RCC 7860 (cell line): ENCODE measurements at regions not wholly inside any gene's neighbourhood (a gene's known extent, or its start where the extent isn't known, plus 50 kb on each side); places are given as distances from the start of the nearest gene placed in this dataset.

Source experiments
- DNase-seq: peaks from one replicate; pipeline ENCODE4 v3.0.0-alpha.2; 2015; ENCODE audit warnings: low spot score
- FAIRE-seq: peaks from 2 replicates; lab custom pipeline; 2012; peaks lifted over from hg19 to GRCh38; lab: Jason Lieb, UNC

GRCh38 chr13:85498774-85499173, 300.4 kb downstream of the SLITRK6 start:
- no peak for FAIRE-seq
- no peak for DNase-seq

GRCh38 chr13:85497652-85498051, 301.6 kb downstream of the SLITRK6 start:
- FAIRE-seq = no peak
- DNase-seq = peak; percentile 54

- FAIRE-seq (no peak), DNase-seq (no peak)
These were observed 306.9 kb downstream of the SLITRK6 start for GRCh38 chr13:85492283-85492682.

GRCh38 chr13:85486663-85487062, 312.6 kb downstream of the SLITRK6 start:
- FAIRE-seq = no peak
- no peak for DNase-seq

GRCh38 chr13:85473144-85473543, 326.1 kb downstream of the SLITRK6 start:
- DNase-seq = no peak
- no peak for FAIRE-seq

- DNase-seq (no peak), FAIRE-seq (no peak)
These were observed 329.9 kb downstream of the SLITRK6 start for GRCh38 chr13:85469320-85469719.

- FAIRE-seq (no peak), DNase-seq (no peak)
These were observed 336.3 kb downstream of the SLITRK6 start for GRCh38 chr13:85462792-85463425.

GRCh38 chr13:85461621-85462020, 337.6 kb downstream of the SLITRK6 start:
- FAIRE-seq (no peak), DNase-seq (no peak)

- FAIRE-seq = no peak
- no peak for DNase-seq
These were observed 353.7 kb downstream of the SLITRK6 start for GRCh38 chr13:85445534-85445933.

GRCh38 chr13:85441975-85442374, 357.2 kb downstream of the SLITRK6 start:
- DNase-seq (no peak), FAIRE-seq (no peak)

GRCh38 chr13:85441364-85441763, 357.9 kb downstream of the SLITRK6 start:
- FAIRE-seq = no peak

GRCh38 chr13:85436029-85436428, 363.2 kb downstream of the SLITRK6 start:
- FAIRE-seq (no peak), DNase-seq (no peak)

More at GRCh38 chr13:85441364-85441763, 357.9 kb downstream of the SLITRK6 start:
- DNase-seq = no peak

- no peak for DNase-seq
- peak; percentile 2 for FAIRE-seq
These were observed 364.3 kb downstream of the SLITRK6 start for GRCh38 chr13:85434927-85435326.

GRCh38 chr13:85432881-85433280, 366.3 kb downstream of the SLITRK6 start:
- DNase-seq (no peak), FAIRE-seq (no peak)

- no peak for DNase-seq
These were observed 367.5 kb downstream of the SLITRK6 start for GRCh38 chr13:85431720-85432119.

GRCh38 chr13:85430216-85430794, 368.9 kb downstream of the SLITRK6 start:
- DNase-seq (no peak), FAIRE-seq (no peak)

More at GRCh38 chr13:85431720-85432119, 367.5 kb downstream of the SLITRK6 start:
- FAIRE-seq = no peak

- DNase-seq (no peak), FAIRE-seq (no peak)
These were observed 371.8 kb downstream of the SLITRK6 start for GRCh38 chr13:85427416-85427815.

GRCh38 chr13:85420136-85420535, 379.1 kb downstream of the SLITRK6 start:
- FAIRE-seq = no peak
- no peak for DNase-seq

GRCh38 chr13:85419611-85420010, 379.6 kb downstream of the SLITRK6 start:
- DNase-seq (no peak), FAIRE-seq (no peak)

GRCh38 chr13:85417807-85418206, 381.4 kb downstream of the SLITRK6 start:
- DNase-seq (no peak), FAIRE-seq (no peak)

- FAIRE-seq (no peak), DNase-seq (no peak)
These were observed 385.6 kb downstream of the SLITRK6 start for GRCh38 chr13:85413664-85414063.

GRCh38 chr13:85412448-85412847, 386.8 kb downstream of the SLITRK6 start:
- no peak for FAIRE-seq
- no peak for DNase-seq

GRCh38 chr13:85411591-85411990, 387.6 kb downstream of the SLITRK6 start:
- DNase-seq (no peak), FAIRE-seq (no peak)
